Vagina (tissue), 2 donors: ENCODE measurements at regions not wholly inside any gene's neighbourhood (a gene's known extent, or its start where the extent isn't known, plus 50 kb on each side); places are given as distances from the start of the nearest gene placed in this dataset.

Source experiments
- DNase-seq, 2 donors: peaks; one replicate each; pipeline ENCODE4 v3.0.0-alpha.2; 2017; ENCODE audit errors: extremely low spot score in 2 of 2
- H3K27ac ChIP-seq: fragments of 200-600 bp; sonication (generic); one replicate; pipeline ENCODE4 v1.5.1; 2019
- H3K27me3 ChIP-seq: fragments of 200-600 bp; sonication (generic); one replicate; pipeline ENCODE4 v1.5.1; 2019
- H3K36me3 ChIP-seq, 2 donors: fragments of 200-600 bp; sonication (generic); one replicate each; pipeline ENCODE4 v1.5.1; 2017 to 2019
- H3K4me1 ChIP-seq: fragments of 200-600 bp; sonication (generic); one replicate; pipeline ENCODE4 v1.5.1; 2019
- H3K4me3 ChIP-seq, 2 donors: fragments of 200-600 bp; sonication (generic); 1 replicate in 1 of 2; 2 replicates in 1 of 2; pipeline ENCODE4 v1.5.1; 2016 to 2019
- H3K9me3 ChIP-seq: fragments of 200-600 bp; sonication (generic); one replicate; pipeline ENCODE4 v1.5.1; 2019
- CTCF ChIP-seq, 3 experiments: fragments of 450-650 bp in 2 of 3; fragments of 200-600 bp in 1 of 3; sonication (generic) in 1 of 3; IDR thresholded peaks; one replicate each; pipeline ENCODE4 v1.5.1; 2017 to 2019; ENCODE audit warnings: antibody characterized with exemption in 3 of 3, mild to moderate bottlenecking in 2 of 3, moderate library complexity in 2 of 3
- POLR2A ChIP-seq, 2 donors: fragments of 450-650 bp; IDR thresholded peaks; one replicate each; pipeline ENCODE4 v1.6.1; 2017; ENCODE audit warnings: antibody characterized with exemption in 2 of 2, mild to moderate bottlenecking in 2 of 2, moderate library complexity in 2 of 2
- POLR2AphosphoS5 ChIP-seq, 2 donors: sonication (generic); formaldehyde crosslinking; IDR thresholded peaks; one replicate each; pipeline ENCODE4 v1.9.0; 2017; ENCODE audit warnings: antibody characterized with exemption in 2 of 2, mild to moderate bottlenecking in 2 of 2, low read depth in 1 of 2; ENCODE audit not compliant: insufficient read depth in 1 of 2
- intact Hi-C: fragments of 100-400 bp; cut with DNase I; formaldehyde crosslinking; loops from one replicate; pipeline ENCODE4 v1.15.1; 2023

- TF ChIP-seq POLR2AphosphoS5 (IDR thresholded peaks at IDR 0.05; ENCODE audit: insufficient read depth in 1 of 2, low read depth in 1 of 2) (no peak), CTCF (IDR thresholded peaks at IDR 0.05) (no peak), POLR2A (IDR thresholded peaks at IDR 0.05) (no peak)
- Histone ChIP-seq H3K36me3 (no peaks in the 10 kb centered on the region), H3K4me1 (peaks cover 35% of the 10 kb centered on the region), H3K9me3 (no peaks in the 10 kb centered on the region), H3K27me3 (no peaks in the 10 kb centered on the region), H3K4me3 (no peak overlapping the region), H3K27ac (no peak overlapping the region)
- intact Hi-C loops: no loop called here
- no peak for DNase-seq
These were observed 220.9 kb upstream of the RREB1 start for GRCh38 chr6:6886886-6887285.

- Histone ChIP-seq H3K36me3 (no peaks in the 10 kb centered on the region), H3K27ac (no peak overlapping the region), H3K4me1 (peaks cover 27% of the 10 kb centered on the region), H3K4me3 (no peak overlapping the region), H3K27me3 (no peaks in the 10 kb centered on the region), H3K9me3 (no peaks in the 10 kb centered on the region)
- DNase-seq: no peak
- intact Hi-C loops: no loop called here
- TF ChIP-seq POLR2A (IDR thresholded peaks at IDR 0.05): no peak
- no peak for TF ChIP-seq CTCF (IDR thresholded peaks at IDR 0.05)
- no peak for TF ChIP-seq POLR2AphosphoS5 (IDR thresholded peaks at IDR 0.05; ENCODE audit: insufficient read depth in 1 of 2, low read depth in 1 of 2)
These were observed 218.2 kb upstream of the RREB1 start for GRCh38 chr6:6889601-6890000.

GRCh38 chr6:6890400-6890858 lies 217.3 kb upstream of the RREB1 start:
- no peak overlapping the region for H3K27ac ChIP-seq
- no peaks in the 10 kb centered on the region for H3K27me3 ChIP-seq
- intact Hi-C loops: no loop called here
- TF ChIP-seq POLR2A (IDR thresholded peaks at IDR 0.05) (no peak), POLR2AphosphoS5 (IDR thresholded peaks at IDR 0.05; ENCODE audit: insufficient read depth in 1 of 2, low read depth in 1 of 2) (no peak), CTCF (IDR thresholded peaks at IDR 0.05) (no peak)
- no peak overlapping the region for H3K4me3 ChIP-seq
- no peaks in the 10 kb centered on the region for H3K36me3 ChIP-seq
- no peaks in the 10 kb centered on the region for H3K9me3 ChIP-seq
- peaks cover 19% of the 10 kb centered on the region for H3K4me1 ChIP-seq
- no peak for DNase-seq

GRCh38 chr6:6891125-6891721 lies 216.5 kb upstream of the RREB1 start:
- H3K4me1 ChIP-seq: peaks cover 11% of the 10 kb centered on the region
- DNase-seq: no peak
- H3K9me3 ChIP-seq: no peaks in the 10 kb centered on the region
- no peak overlapping the region for H3K4me3 ChIP-seq
- TF ChIP-seq POLR2AphosphoS5 (IDR thresholded peaks at IDR 0.05; ENCODE audit: insufficient read depth in 1 of 2, low read depth in 1 of 2) (peak in 1 of 2 donors; percentile 22), POLR2A (IDR thresholded peaks at IDR 0.05) (no peak), CTCF (IDR thresholded peaks at IDR 0.05) (no peak)
- intact Hi-C loops: no loop called here
- no peak overlapping the region for H3K27ac ChIP-seq
- H3K36me3 ChIP-seq: no peaks in the 10 kb centered on the region
- no peaks in the 10 kb centered on the region for H3K27me3 ChIP-seq

GRCh38 chr6:6891949-6892461 lies 215.8 kb upstream of the RREB1 start:
- TF ChIP-seq POLR2A (IDR thresholded peaks at IDR 0.05) (no peak), POLR2AphosphoS5 (IDR thresholded peaks at IDR 0.05; ENCODE audit: insufficient read depth in 1 of 2, low read depth in 1 of 2) (no peak), CTCF (IDR thresholded peaks at IDR 0.05) (no peak)
- H3K27me3 ChIP-seq: no peaks in the 10 kb centered on the region
- no peaks in the 10 kb centered on the region for H3K36me3 ChIP-seq
- H3K9me3 ChIP-seq: no peaks in the 10 kb centered on the region
- peaks cover 9% of the 10 kb centered on the region for H3K4me1 ChIP-seq
- DNase-seq: no peak
- peak overlapping the region; percentile 46 for H3K27ac ChIP-seq
- intact Hi-C loops: no loop called here
- H3K4me3 ChIP-seq: no peak overlapping the region
